Mucosa of rectum (tissue), 2 donors: ENCODE measurements at regions not wholly inside any gene's neighbourhood (a gene's known extent, or its start where the extent isn't known, plus 50 kb on each side); places are given as distances from the start of the nearest gene placed in this dataset.

Experiments
- H3K27ac ChIP-seq, 2 donors: one replicate each; pipeline ENCODE4 v1.7.0; 2013; ENCODE audit warnings: inconsistent platforms in 2 of 2, low read depth in 2 of 2, low read length in 2 of 2
- H3K27me3 ChIP-seq, 2 donors: one replicate each; pipeline ENCODE4 v1.7.0; 2013; ENCODE audit warnings: low read length in 2 of 2; ENCODE audit not compliant: control insufficient read depth in 2 of 2, insufficient read depth in 2 of 2
- H3K36me3 ChIP-seq, 2 donors: one replicate each; pipeline ENCODE4 v1.7.0; 2013; ENCODE audit warnings: low read length in 2 of 2; ENCODE audit not compliant: control insufficient read depth in 2 of 2, insufficient read depth in 2 of 2
- H3K4me1 ChIP-seq, 2 donors: one replicate each; pipeline ENCODE4 v1.7.0; 2013; ENCODE audit warnings: low read length in 2 of 2, mild to moderate bottlenecking in 1 of 2; ENCODE audit not compliant: control insufficient read depth in 2 of 2, insufficient read depth in 2 of 2
- H3K4me3 ChIP-seq, 2 donors: one replicate each; pipeline ENCODE4 v1.7.0; 2013; ENCODE audit warnings: low read length in 2 of 2
- H3K9ac ChIP-seq, 2 donors: one replicate each; pipeline ENCODE4 v1.7.0; 2013; ENCODE audit warnings: low read length in 2 of 2, low read depth in 1 of 2, mild to moderate bottlenecking in 1 of 2
- H3K9me3 ChIP-seq, 2 donors: one replicate each; pipeline ENCODE4 v1.7.0; 2013; ENCODE audit warnings: low read length in 2 of 2; ENCODE audit not compliant: control insufficient read depth in 2 of 2
- donor health status: healthy.
- donor health status: Normal muscosa, but diverticular disease.

GRCh38 chr10:120077707-120078492 is 185.4 kb downstream of the SEC23IP start:
- Histone ChIP-seq H3K4me3 (no peak overlapping the region), H3K9me3 (no peaks in the 10 kb centered on the region), H3K27ac (no peak overlapping the region), H3K9ac (no peak overlapping the region), H3K36me3 (no peaks in the 10 kb centered on the region), H3K4me1 (no peaks in the 10 kb centered on the region), H3K27me3 (peaks cover 0 to 8% of the 10 kb centered on the region in 2 donors)

GRCh38 chr10:120085096-120085796 is 192.7 kb downstream of the SEC23IP start:
- Histone ChIP-seq H3K9ac (no peak overlapping the region), H3K4me1 (no peaks in the 10 kb centered on the region), H3K9me3 (no peaks in the 10 kb centered on the region), H3K4me3 (no peak overlapping the region), H3K27me3 (no peaks in the 10 kb centered on the region), H3K27ac (no peak overlapping the region), H3K36me3 (no peaks in the 10 kb centered on the region)

GRCh38 chr10:120086066-120086465 is 193.5 kb downstream of the SEC23IP start:
- Histone ChIP-seq H3K4me3 (no peak overlapping the region), H3K9ac (no peak overlapping the region), H3K4me1 (no peaks in the 10 kb centered on the region), H3K36me3 (no peaks in the 10 kb centered on the region), H3K27ac (no peak overlapping the region), H3K9me3 (no peaks in the 10 kb centered on the region), H3K27me3 (no peaks in the 10 kb centered on the region)

- H3K27me3 ChIP-seq, result no peaks in the 10 kb centered on the region
- H3K36me3 ChIP-seq, result no peaks in the 10 kb centered on the region
- H3K4me3 ChIP-seq, result no peak overlapping the region
- no peaks in the 10 kb centered on the region for H3K9me3 ChIP-seq
- H3K9ac ChIP-seq, result no peak overlapping the region
- H3K27ac ChIP-seq, result no peak overlapping the region
- H3K4me1 ChIP-seq, result no peaks in the 10 kb centered on the region
These were observed 194.6 kb downstream of the SEC23IP start for GRCh38 chr10:120087109-120087508.

- no peaks in the 10 kb centered on the region for H3K9me3 ChIP-seq
- no peak overlapping the region for H3K9ac ChIP-seq
- no peaks in the 10 kb centered on the region for H3K27me3 ChIP-seq
- H3K27ac ChIP-seq, result no peak overlapping the region
- no peaks in the 10 kb centered on the region for H3K36me3 ChIP-seq
- H3K4me1 ChIP-seq, result no peaks in the 10 kb centered on the region
- no peak overlapping the region for H3K4me3 ChIP-seq
These were observed 203.3 kb downstream of the SEC23IP start for GRCh38 chr10:120095875-120096274.

- Histone ChIP-seq H3K9ac (no peak overlapping the region), H3K27ac (no peak overlapping the region), H3K9me3 (no peaks in the 10 kb centered on the region), H3K36me3 (no peaks in the 10 kb centered on the region), H3K4me3 (no peak overlapping the region), H3K27me3 (no peaks in the 10 kb centered on the region), H3K4me1 (no peaks in the 10 kb centered on the region)
These were observed 205.2 kb downstream of the SEC23IP start for GRCh38 chr10:120097766-120098165.

- H3K36me3 ChIP-seq, result no peaks in the 10 kb centered on the region
- H3K4me3 ChIP-seq, result no peak overlapping the region
- H3K9ac ChIP-seq, result no peak overlapping the region
- H3K9me3 ChIP-seq, result no peaks in the 10 kb centered on the region
- H3K27ac ChIP-seq, result no peak overlapping the region
- H3K27me3 ChIP-seq, result no peaks in the 10 kb centered on the region
- no peaks in the 10 kb centered on the region for H3K4me1 ChIP-seq
These were observed 205.9 kb downstream of the SEC23IP start for GRCh38 chr10:120098232-120098930.

GRCh38 chr10:120103738-120104560 is 211.4 kb downstream of the SEC23IP start:
- H3K4me1 ChIP-seq, result no peaks in the 10 kb centered on the region
- H3K36me3 ChIP-seq, result no peaks in the 10 kb centered on the region
- H3K9ac ChIP-seq, result no peak overlapping the region
- H3K4me3 ChIP-seq, result no peak overlapping the region
- no peaks in the 10 kb centered on the region for H3K9me3 ChIP-seq
- H3K27ac ChIP-seq, result no peak overlapping the region
- no peaks in the 10 kb centered on the region for H3K27me3 ChIP-seq

- no peaks in the 10 kb centered on the region for H3K36me3 ChIP-seq
- H3K9ac ChIP-seq, result no peak overlapping the region
- H3K4me1 ChIP-seq, result no peaks in the 10 kb centered on the region
These were observed 212.5 kb downstream of the SEC23IP start for GRCh38 chr10:120105001-120105400.

More at GRCh38 chr10:120105001-120105400, 212.5 kb downstream of the SEC23IP start:
- H3K27ac ChIP-seq, result no peak overlapping the region
- no peak overlapping the region for H3K4me3 ChIP-seq
- H3K9me3 ChIP-seq, result no peaks in the 10 kb centered on the region
- no peaks in the 10 kb centered on the region for H3K27me3 ChIP-seq
